Heart left ventricle (tissue), 16 donors: ENCODE measurements at regions not wholly inside any gene's neighbourhood (a gene's known extent, or its start where the extent isn't known, plus 50 kb on each side); places are given as distances from the start of the nearest gene placed in this dataset.

Experiments
- ATAC-seq, 4 donors: fragments of 200-7000 bp; cut with Tn5 transposase; one replicate each; pipeline ENCODE4 v1.9.1; 2020 to 2022; ENCODE audit warnings: moderate library complexity in 4 of 4, mild to moderate bottlenecking in 3 of 4, moderate number of reproducible peaks in 1 of 4
- DNase-seq, 5 donors: peaks; one replicate each; pipeline ENCODE4 v3.0.0-alpha.2; 2020
- H3K27ac ChIP-seq, 12 donors: fragments of 200-600 bp; sonication (generic) in 4 of 12; one replicate each; pipeline versions ENCODE4 v1.5.0 to v1.8.0; 2016 to 2022; ENCODE audit warnings: mild to moderate bottlenecking in 2 of 12
- H3K27me3 ChIP-seq, 9 donors: fragments of 200-600 bp; sonication (generic) in 2 of 9; one replicate each; pipeline versions ENCODE4 v1.5.1 to v1.8.0; 2016 to 2022; ENCODE audit warnings: mild to moderate bottlenecking in 3 of 9
- H3K36me3 ChIP-seq, 9 donors: fragments of 200-600 bp; sonication (generic) in 2 of 9; one replicate each; pipeline versions ENCODE4 v1.5.0 to v1.8.0; 2018 to 2022; ENCODE audit warnings: mild to moderate bottlenecking in 2 of 9
- H3K4me1 ChIP-seq, 12 donors: fragments of 200-600 bp; sonication (generic) in 4 of 12; one replicate each; pipeline versions ENCODE4 v1.5.0 to v1.8.0; 2016 to 2022; ENCODE audit warnings: mild to moderate bottlenecking in 3 of 12
- H3K4me3 ChIP-seq, 12 donors: fragments of 200-600 bp; sonication (generic) in 4 of 12; one replicate each; pipeline versions ENCODE4 v1.5.0 to v1.8.0; 2017 to 2022; ENCODE audit warnings: mild to moderate bottlenecking in 9 of 12, moderate library complexity in 4 of 12
- H3K9me3 ChIP-seq, 12 donors: fragments of 200-600 bp; sonication (generic) in 4 of 12; one replicate each; pipeline versions ENCODE4 v1.5.0 to v1.8.0; 2016 to 2022; ENCODE audit warnings: mild to moderate bottlenecking in 1 of 12
- POLR2A ChIP-seq, 2 donors: fragments of 450-650 bp; IDR thresholded peaks; one replicate each; pipeline ENCODE4 v1.6.1; 2017; ENCODE audit warnings: antibody characterized with exemption in 2 of 2, mild to moderate bottlenecking in 2 of 2, moderate library complexity in 2 of 2
- whole genome bisulfite sequencing, 4 donors: extraction: QIAGEN DNeasy Blood & Tissue Kit in 2 of 4; methylation state at CpG; one replicate each; pipeline versions ENCODE4 v1.1.5 to v1.1.7; 2013 to 2018; 5-methylcytosine and 5-hydroxymethylcytosine counted together
- intact Hi-C, 10 donors: fragments of 100-400 bp; cut with DNase I; formaldehyde crosslinking; loops; one replicate each; pipeline versions ENCODE4 v1.11.1 to v1.14.2; 2022
- TF ChIP-seq, protein P1 (sequence below), 12 donors: fragments of 200-600 bp; sonication (generic) in 4 of 12; IDR thresholded peaks; one replicate each; pipeline versions ENCODE4 v1.5.0 to v1.8.0; 2018 to 2022; ENCODE audit warnings: antibody characterized with exemption in 12 of 12, mild to moderate bottlenecking in 5 of 12
- donor health status: ischemic (EF 13 %, LVEDD 7.1; RV severe dilation, severe dysfunction).
- donor health status: healthy with polysubstance abuse.
- donor health status: DM: no; HTN: yes; CAD: no.
- donor health status: DM: no; HTN: no; CAD: no.
- donor health status: ischemic (EF 25% LVEDD 6.9; RV normal size, moderate dysfunction).
- donor health status: ischemic (EF 25% LVEDD 5.7; RV mildly dilated, moderate dysfunction).
- donor health status: healthy.
- donor health status: DM: yes; HTN: yes; CAD: no.
- donor health status: ischemic (EF 35%, LVEDD 5.7; RV mildly dilated, moderate dysfunction).
- donor health status: nonischemic (EF 11% LVEDD 7.7; RV severe dilation, severe dysfunction).
- donor health status: DM: yes; HTN: yes; CAD: no.
- donor health status: PGD.
- donor health status: ischemic (EF 29% LVEDD 5.4; RV normal size, mild dysfunction).
- donor health status: nonischemic (EF 23%, LVEDD 6.1; RV moderate dilation, normal function).

DNA sequence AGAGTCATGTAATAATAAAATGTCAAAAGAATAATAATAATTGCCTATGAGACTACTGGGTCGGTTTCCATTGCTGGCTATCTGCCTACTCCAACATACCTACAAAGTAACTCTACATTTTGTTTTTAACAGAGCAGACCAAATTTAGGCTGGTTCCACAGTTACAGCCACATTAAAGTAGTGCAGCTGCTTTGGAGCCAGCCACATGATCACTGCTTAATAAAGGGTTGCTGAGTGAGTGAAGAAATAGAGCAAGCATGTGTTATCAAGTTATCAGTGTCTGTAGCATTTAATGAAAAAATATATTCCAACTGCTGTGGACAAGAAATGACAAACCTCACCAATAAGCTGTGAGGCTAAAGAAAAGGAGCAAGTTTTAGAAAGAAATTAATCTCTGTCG is 782.3 kb downstream of the PCDH18 start:
- TF ChIP-seq POLR2A (IDR thresholded peaks at IDR 0.05), result no peak
- TF ChIP-seq, protein P1, sequence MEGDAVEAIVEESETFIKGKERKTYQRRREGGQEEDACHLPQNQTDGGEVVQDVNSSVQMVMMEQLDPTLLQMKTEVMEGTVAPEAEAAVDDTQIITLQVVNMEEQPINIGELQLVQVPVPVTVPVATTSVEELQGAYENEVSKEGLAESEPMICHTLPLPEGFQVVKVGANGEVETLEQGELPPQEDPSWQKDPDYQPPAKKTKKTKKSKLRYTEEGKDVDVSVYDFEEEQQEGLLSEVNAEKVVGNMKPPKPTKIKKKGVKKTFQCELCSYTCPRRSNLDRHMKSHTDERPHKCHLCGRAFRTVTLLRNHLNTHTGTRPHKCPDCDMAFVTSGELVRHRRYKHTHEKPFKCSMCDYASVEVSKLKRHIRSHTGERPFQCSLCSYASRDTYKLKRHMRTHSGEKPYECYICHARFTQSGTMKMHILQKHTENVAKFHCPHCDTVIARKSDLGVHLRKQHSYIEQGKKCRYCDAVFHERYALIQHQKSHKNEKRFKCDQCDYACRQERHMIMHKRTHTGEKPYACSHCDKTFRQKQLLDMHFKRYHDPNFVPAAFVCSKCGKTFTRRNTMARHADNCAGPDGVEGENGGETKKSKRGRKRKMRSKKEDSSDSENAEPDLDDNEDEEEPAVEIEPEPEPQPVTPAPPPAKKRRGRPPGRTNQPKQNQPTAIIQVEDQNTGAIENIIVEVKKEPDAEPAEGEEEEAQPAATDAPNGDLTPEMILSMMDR (IDR thresholded peaks at IDR 0.05), result no peak
- ATAC-seq (no peak), DNase-seq (no peak)
- intact Hi-C loops, result no loop called here
- Histone ChIP-seq H3K27ac (no peak overlapping the region), H3K4me1 (no peaks in the 10 kb centered on the region), H3K27me3 (no peaks in the 10 kb centered on the region), H3K36me3 (no peaks in the 10 kb centered on the region), H3K9me3 (no peaks in the 10 kb centered on the region), H3K4me3 (no peak overlapping the region)
- 56 to 65% (median 63%) methylated on average over 2 of the region's 2 CpGs for WGBS, 4 donors

DNA sequence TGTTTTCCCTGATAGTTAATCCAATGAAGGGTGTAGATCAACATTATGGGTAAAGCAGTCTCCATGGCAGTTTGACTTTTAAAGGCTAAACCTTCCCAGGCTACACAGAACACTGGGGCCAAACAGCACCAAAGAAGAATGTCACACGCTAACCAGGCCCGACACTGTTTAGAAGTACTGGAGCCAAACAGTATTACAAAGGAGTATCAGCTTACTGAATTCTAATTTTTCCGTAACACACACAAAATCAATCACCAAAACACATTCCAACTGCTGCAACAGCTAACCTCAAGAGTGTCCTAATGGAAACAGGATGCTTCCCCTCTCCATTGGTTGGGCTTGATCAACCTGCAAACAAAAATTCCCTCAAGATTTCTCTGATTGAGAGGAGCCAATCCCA is 783.5 kb downstream of the PCDH18 start:
- H3K27ac ChIP-seq, result no peak overlapping the region
- H3K9me3 ChIP-seq, result peaks cover 0 to 2% (median 0%) of the 10 kb centered on the region in 12 donors
- no peaks in the 10 kb centered on the region for H3K4me1 ChIP-seq
- intact Hi-C loops, result no loop called here
- H3K27me3 ChIP-seq, result no peaks in the 10 kb centered on the region
- no peaks in the 10 kb centered on the region for H3K36me3 ChIP-seq
- no peak overlapping the region for H3K4me3 ChIP-seq
- TF ChIP-seq, protein P1 (IDR thresholded peaks at IDR 0.05), result no peak
- TF ChIP-seq POLR2A (IDR thresholded peaks at IDR 0.05), result no peak
- DNase-seq (no peak), ATAC-seq (no peak)
- WGBS, 4 donors, result 77 to 95% (median 85%) methylated on average over 3 of the region's 3 CpGs

GRCh38 chr4:136748165-136748564 is 784.1 kb downstream of the PCDH18 start:
- ATAC-seq, result no peak
- TF ChIP-seq, protein P1 (IDR thresholded peaks at IDR 0.05), result no peak
- TF ChIP-seq POLR2A (IDR thresholded peaks at IDR 0.05), result no peak
- Histone ChIP-seq H3K27me3 (no peaks in the 10 kb centered on the region), H3K4me1 (no peaks in the 10 kb centered on the region), H3K4me3 (no peak overlapping the region), H3K36me3 (no peaks in the 10 kb centered on the region), H3K27ac (no peak overlapping the region), H3K9me3 (peaks cover 0 to 5% (median 0%) of the 10 kb centered on the region in 12 donors)
- intact Hi-C loops, result no loop called here
- WGBS, 4 donors, result 75 to 86% (median 82%) methylated on average over 1 of the region's 1 CpG
- no peak for DNase-seq

DNA sequence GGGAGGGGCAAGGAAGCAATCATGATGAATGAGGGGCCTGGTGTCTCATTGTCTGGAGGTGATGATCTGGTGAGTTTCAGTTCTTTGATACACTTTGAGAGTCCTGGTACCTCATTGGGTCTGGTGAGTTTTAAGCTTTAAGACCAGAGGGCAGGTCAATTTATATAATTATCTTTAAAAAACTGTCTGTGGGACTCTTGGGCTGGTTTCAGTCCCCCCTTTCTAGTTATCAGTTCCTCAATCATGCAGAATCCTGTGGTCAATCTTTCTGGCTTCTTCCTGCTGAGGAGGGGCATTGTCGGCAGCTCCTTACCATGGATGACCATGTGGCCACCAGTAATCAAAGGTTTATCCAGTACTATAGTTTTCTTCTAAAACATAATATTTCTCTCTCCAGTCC is 789.1 kb downstream of the PCDH18 start:
- DNase-seq, result no peak
- intact Hi-C loops, result no loop called here
- Histone ChIP-seq H3K4me3 (no peak overlapping the region), H3K27ac (no peak overlapping the region), H3K9me3 (peaks cover 0 to 5% (median 0%) of the 10 kb centered on the region in 12 donors), H3K4me1 (no peaks in the 10 kb centered on the region), H3K36me3 (no peaks in the 10 kb centered on the region), H3K27me3 (no peaks in the 10 kb centered on the region)
- ATAC-seq, result no peak
- TF ChIP-seq, protein P1 (IDR thresholded peaks at IDR 0.05), result no peak
- no peak for TF ChIP-seq POLR2A (IDR thresholded peaks at IDR 0.05)
- 92 to 100% (median 96%) methylated on average over 1 of the region's 1 CpG for WGBS, 4 donors
